ENCODE measurements at regions not wholly inside any gene's neighbourhood (a gene's known extent, or its start where the extent isn't known, plus 50 kb on each side); places are given as distances from the start of the nearest gene placed in this dataset.

GRCh38 chr16:75780669-75781068, 54.4 kb upstream of the CPHXL start:
- Histone ChIP-seq H3K36me3 (ENCODE audit: control insufficient read depth, insufficient read depth, low read length) (no peaks in the 10 kb centered on the region), H3K4me3 (ENCODE audit: low read length) (no peak overlapping the region), H3K27ac (ENCODE audit: low read length) (no peak overlapping the region), H3K4me1 (ENCODE audit: control insufficient read depth, insufficient read depth, low read length) (no peaks in the 10 kb centered on the region), H3K9me3 (ENCODE audit: control insufficient read depth, low read depth, low read length) (no peaks in the 10 kb centered on the region), H3K27me3 (ENCODE audit: control insufficient read depth, insufficient read depth, low read length) (peaks cover 8% of the 10 kb centered on the region)
- DNase-seq = no peak
- 0% methylated on average over 1 of the region's 1 CpG for WGBS (ENCODE audit: insufficient coverage, low lambda C conversion rate)

DNA sequence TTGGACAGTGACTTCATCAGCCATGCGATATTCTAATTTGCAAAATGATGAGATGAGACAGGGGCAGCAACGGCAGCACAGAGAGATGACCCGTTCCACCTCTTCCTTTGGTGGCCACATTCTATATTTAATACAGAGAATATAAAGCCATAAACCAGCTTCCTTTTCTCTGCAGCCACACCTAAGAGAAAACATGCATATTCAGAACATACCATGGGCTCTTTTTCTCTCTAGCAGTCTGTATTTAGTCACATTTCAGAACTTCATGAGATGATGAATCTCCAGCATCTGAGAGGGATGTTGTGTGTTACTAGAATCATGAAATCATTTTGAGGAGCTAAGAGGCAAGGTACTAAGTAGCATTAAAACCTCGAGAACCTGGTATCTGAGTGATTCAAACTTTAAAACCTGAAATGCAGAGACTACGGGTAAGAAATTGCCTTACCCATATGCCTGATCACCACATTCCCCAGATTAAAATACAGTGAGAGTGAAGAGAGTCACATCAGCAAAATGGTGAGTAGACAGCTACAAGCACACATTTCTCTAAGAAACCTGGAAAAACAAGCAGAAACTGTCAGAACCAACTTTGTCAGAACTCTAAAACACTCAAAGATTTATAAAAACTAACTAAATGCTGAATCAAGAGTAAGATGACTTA, 55.5 kb upstream of the CPHXL start:
- Histone ChIP-seq H3K4me3 (ENCODE audit: low read length) (no peak overlapping the region), H3K36me3 (ENCODE audit: control insufficient read depth, insufficient read depth, low read length) (no peaks in the 10 kb centered on the region), H3K27ac (ENCODE audit: low read length) (no peak overlapping the region), H3K9me3 (ENCODE audit: control insufficient read depth, low read depth, low read length) (no peaks in the 10 kb centered on the region), H3K4me1 (ENCODE audit: control insufficient read depth, insufficient read depth, low read length) (no peaks in the 10 kb centered on the region), H3K27me3 (ENCODE audit: control insufficient read depth, insufficient read depth, low read length) (peaks cover 5% of the 10 kb centered on the region)
- WGBS (ENCODE audit: insufficient coverage, low lambda C conversion rate) = 80% methylated on average over 1 of the region's 5 CpGs
- DNase-seq = no peak

DNA sequence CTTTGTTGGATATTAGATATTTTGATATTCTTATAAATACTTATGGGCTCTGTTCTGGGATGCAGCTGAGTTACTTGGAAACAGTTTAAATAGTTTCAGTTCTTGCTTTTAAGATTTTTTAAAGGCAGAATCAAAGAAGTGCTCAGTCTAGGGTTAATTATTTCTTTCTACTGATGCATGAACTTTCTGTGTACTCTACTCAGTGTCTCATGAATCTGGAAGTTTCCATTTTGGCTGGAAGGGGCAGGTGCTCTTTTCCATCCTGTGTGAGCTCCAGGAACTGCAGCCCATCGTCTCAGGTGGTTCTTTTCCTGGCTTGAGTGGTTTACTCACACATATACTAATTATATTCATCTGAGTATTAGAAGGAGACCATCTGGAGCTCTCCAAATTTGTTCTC, 61.1 kb upstream of the CPHXL start:
- no peak for DNase-seq
- Histone ChIP-seq H3K4me1 (ENCODE audit: control insufficient read depth, insufficient read depth, low read length) (no peaks in the 10 kb centered on the region), H3K9me3 (ENCODE audit: control insufficient read depth, low read depth, low read length) (no peaks in the 10 kb centered on the region), H3K4me3 (ENCODE audit: low read length) (no peak overlapping the region), H3K27me3 (ENCODE audit: control insufficient read depth, insufficient read depth, low read length) (no peaks in the 10 kb centered on the region), H3K27ac (ENCODE audit: low read length) (no peak overlapping the region), H3K36me3 (ENCODE audit: control insufficient read depth, insufficient read depth, low read length) (no peaks in the 10 kb centered on the region)
- no CpG with 5 or more reads among the region's 1 CpG for WGBS (ENCODE audit: insufficient coverage, low lambda C conversion rate)

- H3K27ac ChIP-seq (ENCODE audit: low read length) = no peak overlapping the region
- H3K27me3 ChIP-seq (ENCODE audit: control insufficient read depth, insufficient read depth, low read length) = no peaks in the 10 kb centered on the region
- no peaks in the 10 kb centered on the region for H3K4me1 ChIP-seq (ENCODE audit: control insufficient read depth, insufficient read depth, low read length)
- H3K4me3 ChIP-seq (ENCODE audit: low read length) = no peak overlapping the region
- WGBS (ENCODE audit: insufficient coverage, low lambda C conversion rate) = 0% methylated on average over 2 of the region's 4 CpGs
- H3K9me3 ChIP-seq (ENCODE audit: control insufficient read depth, low read depth, low read length) = no peaks in the 10 kb centered on the region
- H3K36me3 ChIP-seq (ENCODE audit: control insufficient read depth, insufficient read depth, low read length) = no peaks in the 10 kb centered on the region
- DNase-seq = peak; percentile 14 to 20
Measured at GRCh38 chr16:75789237-75789636, 62.9 kb upstream of the CPHXL start.

DNA sequence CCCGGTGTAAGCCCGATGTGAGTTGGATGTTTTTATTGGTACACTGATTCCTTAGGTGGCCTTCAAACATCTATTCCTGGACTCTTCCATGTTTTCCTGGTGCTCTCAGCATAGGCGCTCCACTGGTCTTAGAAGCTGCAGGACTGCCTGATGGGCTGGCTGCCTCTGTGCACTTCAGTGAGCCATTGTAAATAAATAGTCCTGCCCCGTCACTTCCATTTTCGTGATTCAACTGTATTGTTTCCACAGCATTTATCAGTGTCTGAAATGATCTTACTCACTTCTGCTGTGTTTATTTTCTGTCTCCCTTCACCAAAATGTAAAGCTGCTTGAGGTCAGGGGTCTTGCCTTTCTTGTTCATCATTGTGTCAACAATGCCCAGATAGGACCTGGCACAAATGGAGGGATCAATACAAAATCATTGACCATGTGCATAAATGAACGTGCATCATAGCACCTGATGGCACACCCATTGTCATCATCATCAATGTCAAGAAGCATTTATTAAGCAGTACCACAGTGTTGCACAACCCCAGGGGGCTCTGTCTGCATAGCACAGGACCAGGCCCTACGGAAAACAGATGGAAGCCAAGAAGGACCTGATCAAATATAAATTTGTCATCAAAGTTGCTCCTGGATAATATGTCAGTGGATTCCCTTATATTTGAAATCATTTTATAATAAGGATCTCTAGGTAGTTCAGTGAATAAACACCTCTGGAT, 66.6 kb upstream of the CPHXL start:
- Histone ChIP-seq H3K27ac (ENCODE audit: low read length) (no peak overlapping the region), H3K27me3 (ENCODE audit: control insufficient read depth, insufficient read depth, low read length) (no peaks in the 10 kb centered on the region), H3K4me1 (ENCODE audit: control insufficient read depth, insufficient read depth, low read length) (no peaks in the 10 kb centered on the region), H3K9me3 (ENCODE audit: control insufficient read depth, low read depth, low read length) (no peaks in the 10 kb centered on the region), H3K4me3 (ENCODE audit: low read length) (no peak overlapping the region), H3K36me3 (ENCODE audit: control insufficient read depth, insufficient read depth, low read length) (no peaks in the 10 kb centered on the region)
- no peak for DNase-seq
- no CpG with 5 or more reads among the region's 7 CpGs for WGBS (ENCODE audit: insufficient coverage, low lambda C conversion rate)

DNA sequence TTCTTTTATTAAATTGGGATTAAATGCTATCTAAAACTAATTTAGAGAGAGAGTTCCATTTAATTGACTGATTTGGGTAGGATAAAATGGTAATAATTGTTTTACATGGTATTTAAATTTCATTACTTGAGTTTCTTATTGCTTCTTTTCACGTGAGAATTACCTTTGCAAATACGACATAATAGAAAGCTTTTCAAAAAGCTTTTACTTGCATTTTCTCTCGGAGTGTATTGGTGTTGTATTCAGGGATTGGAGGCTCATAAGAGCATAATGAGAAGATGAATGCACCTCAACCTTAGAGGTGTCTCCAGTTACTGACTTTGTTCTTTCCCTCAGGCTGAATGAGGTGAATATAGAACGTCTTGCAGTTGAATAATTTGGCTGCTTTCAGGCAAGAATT, 67.4 kb upstream of the CPHXL start:
- 50% methylated on average over 1 of the region's 4 CpGs for WGBS (ENCODE audit: insufficient coverage, low lambda C conversion rate)
- Histone ChIP-seq H3K4me3 (ENCODE audit: low read length) (no peak overlapping the region), H3K4me1 (ENCODE audit: control insufficient read depth, insufficient read depth, low read length) (no peaks in the 10 kb centered on the region), H3K36me3 (ENCODE audit: control insufficient read depth, insufficient read depth, low read length) (no peaks in the 10 kb centered on the region), H3K27me3 (ENCODE audit: control insufficient read depth, insufficient read depth, low read length) (no peaks in the 10 kb centered on the region), H3K9me3 (ENCODE audit: control insufficient read depth, low read depth, low read length) (no peaks in the 10 kb centered on the region), H3K27ac (ENCODE audit: low read length) (no peak overlapping the region)
- no peak for DNase-seq

GRCh38 chr16:75794426-75794825, 68.1 kb upstream of the CPHXL start:
- DNase-seq = no peak
- Histone ChIP-seq H3K27me3 (ENCODE audit: control insufficient read depth, insufficient read depth, low read length) (no peaks in the 10 kb centered on the region), H3K9me3 (ENCODE audit: control insufficient read depth, low read depth, low read length) (no peaks in the 10 kb centered on the region), H3K4me1 (ENCODE audit: control insufficient read depth, insufficient read depth, low read length) (no peaks in the 10 kb centered on the region), H3K36me3 (ENCODE audit: control insufficient read depth, insufficient read depth, low read length) (no peaks in the 10 kb centered on the region), H3K27ac (ENCODE audit: low read length) (no peak overlapping the region), H3K4me3 (ENCODE audit: low read length) (no peak overlapping the region)
- 100% methylated on average over 1 of the region's 4 CpGs for WGBS (ENCODE audit: insufficient coverage, low lambda C conversion rate)

DNA sequence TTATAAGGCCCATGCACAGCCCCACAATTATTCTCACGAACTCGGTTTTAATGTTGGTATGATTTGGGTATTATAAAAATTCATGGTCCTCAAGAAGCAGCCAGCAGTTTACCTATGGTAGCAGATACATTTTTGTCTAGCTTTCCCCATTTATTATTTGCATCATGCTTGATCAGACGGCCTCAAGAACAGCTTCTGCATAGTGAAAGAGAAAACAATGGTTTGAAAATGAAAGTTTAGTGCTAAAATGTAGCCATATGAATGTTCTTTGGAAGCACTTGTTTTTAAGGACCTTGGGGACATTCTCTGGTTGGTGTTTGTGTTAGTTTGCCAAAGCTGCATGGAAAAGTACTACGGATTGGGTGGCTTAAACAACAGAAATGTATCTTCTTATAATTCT, 72.4 kb upstream of the CPHXL start:
- Histone ChIP-seq H3K27ac (ENCODE audit: low read length) (no peak overlapping the region), H3K27me3 (ENCODE audit: control insufficient read depth, insufficient read depth, low read length) (no peaks in the 10 kb centered on the region), H3K36me3 (ENCODE audit: control insufficient read depth, insufficient read depth, low read length) (no peaks in the 10 kb centered on the region), H3K9me3 (ENCODE audit: control insufficient read depth, low read depth, low read length) (no peaks in the 10 kb centered on the region), H3K4me1 (ENCODE audit: control insufficient read depth, insufficient read depth, low read length) (no peaks in the 10 kb centered on the region), H3K4me3 (ENCODE audit: low read length) (no peak overlapping the region)
- 67% methylated on average over 1 of the region's 4 CpGs for WGBS (ENCODE audit: insufficient coverage, low lambda C conversion rate)
- DNase-seq = no peak

- no peak overlapping the region for H3K4me3 ChIP-seq (ENCODE audit: low read length)
- no peak for DNase-seq
- H3K27me3 ChIP-seq (ENCODE audit: control insufficient read depth, insufficient read depth, low read length) = no peaks in the 10 kb centered on the region
- no peak overlapping the region for H3K27ac ChIP-seq (ENCODE audit: low read length)
- H3K36me3 ChIP-seq (ENCODE audit: control insufficient read depth, insufficient read depth, low read length) = no peaks in the 10 kb centered on the region
- no peaks in the 10 kb centered on the region for H3K9me3 ChIP-seq (ENCODE audit: control insufficient read depth, low read depth, low read length)
- 56% methylated on average over 1 of the region's 3 CpGs for WGBS (ENCODE audit: insufficient coverage, low lambda C conversion rate)
- no peaks in the 10 kb centered on the region for H3K4me1 ChIP-seq (ENCODE audit: control insufficient read depth, insufficient read depth, low read length)
Measured at GRCh38 chr16:75801307-75801706, 75.0 kb upstream of the CPHXL start.

DNA sequence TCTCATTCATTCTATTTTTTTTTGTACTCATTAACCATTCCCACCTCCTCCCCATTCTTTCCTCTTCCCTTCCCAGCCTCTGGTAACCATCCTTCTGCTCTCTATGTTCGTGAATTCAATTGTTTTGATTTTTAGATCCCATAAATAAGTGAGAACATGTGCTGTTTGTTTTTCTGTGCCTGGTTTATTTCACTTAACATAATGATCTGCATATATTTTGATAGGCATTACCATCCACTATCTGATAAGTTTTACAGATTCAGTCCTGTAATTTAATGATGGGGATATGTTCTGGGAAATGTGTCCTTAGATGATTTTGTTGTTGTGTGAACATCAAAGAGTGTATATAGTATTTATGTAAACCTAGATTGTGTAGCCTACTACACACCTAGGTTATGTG, 77.5 kb upstream of the CPHXL start:
- H3K4me1 ChIP-seq (ENCODE audit: control insufficient read depth, insufficient read depth, low read length) = no peaks in the 10 kb centered on the region
- H3K4me3 ChIP-seq (ENCODE audit: low read length) = no peak overlapping the region
- H3K27ac ChIP-seq (ENCODE audit: low read length) = no peak overlapping the region
- no peaks in the 10 kb centered on the region for H3K9me3 ChIP-seq (ENCODE audit: control insufficient read depth, low read depth, low read length)
- no peak for DNase-seq
- no peaks in the 10 kb centered on the region for H3K27me3 ChIP-seq (ENCODE audit: control insufficient read depth, insufficient read depth, low read length)
- no peaks in the 10 kb centered on the region for H3K36me3 ChIP-seq (ENCODE audit: control insufficient read depth, insufficient read depth, low read length)
- WGBS (ENCODE audit: insufficient coverage, low lambda C conversion rate) = 20% methylated on average over 1 of the region's 1 CpG

DNA sequence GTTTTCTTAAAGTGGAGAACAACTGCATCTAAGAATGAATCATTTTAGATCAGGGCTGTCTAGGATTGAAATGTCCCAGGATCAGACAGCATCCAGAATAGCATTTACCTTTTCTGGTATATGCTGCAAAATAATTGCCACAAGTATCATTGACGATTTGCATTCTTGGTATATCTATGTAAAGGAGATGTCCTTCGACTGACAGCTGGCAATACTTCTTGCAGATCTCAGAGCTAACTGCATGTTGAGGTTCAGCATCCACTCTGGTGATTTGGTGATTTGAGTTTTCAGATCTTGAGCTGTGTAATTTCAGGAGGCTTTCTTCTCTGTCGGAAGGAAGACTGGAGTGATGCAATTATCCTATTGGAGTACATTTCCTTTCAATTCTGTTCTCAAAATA, 78.1 kb upstream of the CPHXL start:
- Histone ChIP-seq H3K4me3 (ENCODE audit: low read length) (no peak overlapping the region), H3K9me3 (ENCODE audit: control insufficient read depth, low read depth, low read length) (no peaks in the 10 kb centered on the region), H3K36me3 (ENCODE audit: control insufficient read depth, insufficient read depth, low read length) (no peaks in the 10 kb centered on the region), H3K4me1 (ENCODE audit: control insufficient read depth, insufficient read depth, low read length) (no peaks in the 10 kb centered on the region), H3K27ac (ENCODE audit: low read length) (no peak overlapping the region), H3K27me3 (ENCODE audit: control insufficient read depth, insufficient read depth, low read length) (no peaks in the 10 kb centered on the region)
- WGBS (ENCODE audit: insufficient coverage, low lambda C conversion rate) = no CpG with 5 or more reads among the region's 3 CpGs
- DNase-seq = no peak
